ENCODE measurements at regions not wholly inside any gene's neighbourhood (a gene's known extent, or its start where the extent isn't known, plus 50 kb on each side); places are given as distances from the start of the nearest gene placed in this dataset.

DNA sequence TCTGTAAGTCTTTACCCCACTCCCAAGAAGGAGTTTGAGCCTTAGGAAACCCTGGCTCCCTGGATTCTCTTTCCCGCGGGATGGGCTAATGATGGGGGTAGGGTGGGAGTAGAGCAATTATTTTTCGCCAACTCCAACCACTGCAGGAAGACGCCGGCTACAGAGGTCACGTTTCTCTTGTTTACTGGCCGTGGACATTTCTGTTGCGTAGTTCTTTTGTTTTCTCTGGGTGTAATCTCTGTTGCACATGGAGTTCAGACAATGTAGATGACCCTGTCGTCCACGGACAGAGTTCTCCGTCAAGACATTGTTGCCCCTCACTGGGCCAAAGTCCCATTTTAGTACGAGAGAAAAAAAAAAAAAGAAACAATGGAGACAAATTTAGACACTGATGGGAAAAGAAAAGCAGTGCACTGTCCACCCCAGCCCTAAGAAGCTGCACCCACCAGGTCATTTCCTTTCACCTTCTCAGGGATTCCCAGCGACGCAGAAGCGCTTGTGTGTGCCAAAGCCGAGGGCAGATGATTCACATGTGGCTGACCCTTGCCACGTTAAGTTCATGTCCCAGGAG is 133.9 kb upstream of the ARGLU1 start:
- intact Hi-C loops (cut with micrococcal nuclease), result no loop called here
- no peaks in the 10 kb centered on the region for H3K36me3 ChIP-seq (ENCODE audit: control insufficient read depth in 1 of 2, insufficient read depth in 2 of 2, low read length in 2 of 2)
- TF ChIP-seq POLR2A (IDR thresholded peaks at IDR 0.05; ENCODE audit: borderline replicate concordance, extremely low read depth, insufficient read depth, insufficient read length) (no peak), ATF3 (IDR thresholded peaks at IDR 0.05) (no peak), SIN3A (IDR thresholded peaks at IDR 0.05; ENCODE audit: low read depth) (no peak), FOSL1 (IDR thresholded peaks at IDR 0.05; ENCODE audit: low read depth) (no peak), EGR1 (IDR thresholded peaks at IDR 0.05; ENCODE audit: low read depth) (no peak), REST (IDR thresholded peaks at IDR 0.05; ENCODE audit: low read depth) (no peak), RAD21 (IDR thresholded peaks at IDR 0.05; ENCODE audit: low read depth) (no peak), CEBPB (IDR thresholded peaks at IDR 0.05; ENCODE audit: low read depth) (no peak), EZH2phosphoT487 (IDR thresholded peaks at IDR 0.05; ENCODE audit: borderline replicate concordance) (no peak), ELF1 (IDR thresholded peaks at IDR 0.05; ENCODE audit: borderline replicate concordance, low read depth) (no peak), SP1 (IDR thresholded peaks at IDR 0.05; ENCODE audit: low read depth) (no peak), TCF7L2 (IDR thresholded peaks at IDR 0.05; ENCODE audit: borderline replicate concordance, extremely low read depth, insufficient read depth, insufficient read length) (no peak), ZBTB33 (IDR thresholded peaks at IDR 0.05; ENCODE audit: extremely low read depth, insufficient replicate concordance, low read length) (no peak), ZNF274 (IDR thresholded peaks at IDR 0.05; ENCODE audit: low read depth, low read length) (no peak), EZH2 (IDR thresholded peaks at IDR 0.05) (no peak), ZFX (IDR thresholded peaks at IDR 0.05) (no peak), SRF (IDR thresholded peaks at IDR 0.05; ENCODE audit: low read depth) (no peak), CBX3 (IDR thresholded peaks at IDR 0.05; ENCODE audit: low read depth) (no peak)
- TF ChIP-seq, protein P1, sequence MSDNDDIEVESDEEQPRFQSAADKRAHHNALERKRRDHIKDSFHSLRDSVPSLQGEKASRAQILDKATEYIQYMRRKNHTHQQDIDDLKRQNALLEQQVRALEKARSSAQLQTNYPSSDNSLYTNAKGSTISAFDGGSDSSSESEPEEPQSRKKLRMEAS (IDR thresholded peaks at IDR 0.05), result no peak
- TF ChIP-seq, protein P2, sequence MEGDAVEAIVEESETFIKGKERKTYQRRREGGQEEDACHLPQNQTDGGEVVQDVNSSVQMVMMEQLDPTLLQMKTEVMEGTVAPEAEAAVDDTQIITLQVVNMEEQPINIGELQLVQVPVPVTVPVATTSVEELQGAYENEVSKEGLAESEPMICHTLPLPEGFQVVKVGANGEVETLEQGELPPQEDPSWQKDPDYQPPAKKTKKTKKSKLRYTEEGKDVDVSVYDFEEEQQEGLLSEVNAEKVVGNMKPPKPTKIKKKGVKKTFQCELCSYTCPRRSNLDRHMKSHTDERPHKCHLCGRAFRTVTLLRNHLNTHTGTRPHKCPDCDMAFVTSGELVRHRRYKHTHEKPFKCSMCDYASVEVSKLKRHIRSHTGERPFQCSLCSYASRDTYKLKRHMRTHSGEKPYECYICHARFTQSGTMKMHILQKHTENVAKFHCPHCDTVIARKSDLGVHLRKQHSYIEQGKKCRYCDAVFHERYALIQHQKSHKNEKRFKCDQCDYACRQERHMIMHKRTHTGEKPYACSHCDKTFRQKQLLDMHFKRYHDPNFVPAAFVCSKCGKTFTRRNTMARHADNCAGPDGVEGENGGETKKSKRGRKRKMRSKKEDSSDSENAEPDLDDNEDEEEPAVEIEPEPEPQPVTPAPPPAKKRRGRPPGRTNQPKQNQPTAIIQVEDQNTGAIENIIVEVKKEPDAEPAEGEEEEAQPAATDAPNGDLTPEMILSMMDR (IDR thresholded peaks at IDR 0.05 in 2 of 3, conservative IDR thresholded peaks at IDR 0.05 in 1 of 3; ENCODE audit: borderline replicate concordance in 1 of 3, insufficient read depth in 1 of 3, low read depth in 2 of 3, low read length in 2 of 3), result no peak
- CTCF ChIA-PET, result no interaction called here
- H3K4me2 ChIP-seq (ENCODE audit: low read length), result no peak overlapping the region
- no peak overlapping the region for H3K27ac ChIP-seq (ENCODE audit: low read depth, low read length)
- POLR2A ChIA-PET, result no interaction called here
- H3K79me2 ChIP-seq (ENCODE audit: insufficient read depth, low read length), result no peaks in the 10 kb centered on the region
- no peak for ATAC-seq
- DNase-seq (ENCODE audit: low read depth, low spot score), result no peak
- no peaks in the 10 kb centered on the region for H4K20me1 ChIP-seq (ENCODE audit: insufficient read depth)
- RAD21 ChIA-PET (ENCODE audit: low non-redundant PET in 1 of 2, low total read pairs in 2 of 2, uncharacterized antibody in 2 of 2, unreplicated experiment in 2 of 2), result interaction anchor here in 1 of 2 experiments (0.5 kb wide), 1 partner anchor 51 kb away, joined by 3 read pairs; no protein-coding TSS in a partner anchor
- peaks cover 31% of the 10 kb centered on the region for H3K27me3 ChIP-seq (ENCODE audit: insufficient read depth, low read length)
- no peaks in the 10 kb centered on the region for H3K9me3 ChIP-seq (ENCODE audit: control insufficient read depth in 1 of 2, insufficient read depth in 1 of 2, low read depth in 1 of 2, low read length in 2 of 2)
- H3K9me2 ChIP-seq (ENCODE audit: insufficient read depth), result no peaks in the 10 kb centered on the region
- no peaks in the 10 kb centered on the region for H3K4me1 ChIP-seq (ENCODE audit: control insufficient read depth in 1 of 2, insufficient read depth in 2 of 2, low read length in 2 of 2)
- no peak overlapping the region for H3K9ac ChIP-seq (ENCODE audit: low read length)
- H2AFZ ChIP-seq (ENCODE audit: low read depth, low read length, poor library complexity, severe bottlenecking), result no peak overlapping the region
- BruUV-seq (replicated peaks), result no TSS peak
- no peak overlapping the region for H3K4me3 ChIP-seq (replicated peaks in 1 of 2; ENCODE audit: low read depth in 1 of 2, low read length in 2 of 2)
